Adrenal gland (tissue), 9 donors: ENCODE measurements at regions not wholly inside any gene's neighbourhood (a gene's known extent, or its start where the extent isn't known, plus 50 kb on each side); places are given as distances from the start of the nearest gene placed in this dataset.

Source experiments
- DNase-seq, 7 donors: peaks; one replicate each; pipeline ENCODE4 v3.0.0-alpha.2; 2019 to 2020
- H3K27ac ChIP-seq, 5 donors: fragments of 200-600 bp; sonication (generic) in 4 of 5; 1 replicate in 3 of 5; 2 replicates in 2 of 5; pipeline versions ENCODE4 v1.5.1 to v1.8.0; 2016 to 2020; ENCODE audit warnings: mild to moderate bottlenecking in 1 of 5
- H3K27me3 ChIP-seq: fragments of 200-600 bp; 2 replicates; pipeline ENCODE4 v1.8.0; 2021
- H3K36me3 ChIP-seq, 2 donors: fragments of 200-600 bp; replicated peaks in 1 of 2; 1 replicate in 1 of 2; 2 replicates in 1 of 2; pipeline versions ENCODE4 v1.5.1 to v1.8.0; 2018 to 2022
- H3K4me1 ChIP-seq, 2 donors: fragments of 200-600 bp; replicated peaks in 1 of 2; 1 replicate in 1 of 2; 2 replicates in 1 of 2; pipeline versions ENCODE4 v1.5.1 to v1.8.0; 2018 to 2021
- H3K4me3 ChIP-seq, 4 donors: fragments of 200-600 bp; sonication (generic) in 3 of 4; one replicate each; pipeline ENCODE4 v1.5.1; 2016 to 2018
- H3K9me3 ChIP-seq, 3 donors: fragments of 200-600 bp; sonication (generic) in 1 of 3; replicated peaks in 1 of 3; 1 replicate in 2 of 3; 2 replicates in 1 of 3; pipeline versions ENCODE4 v1.5.1 to v1.8.0; 2016 to 2021
- CTCF ChIP-seq, 6 experiments: fragments of 450-650 bp in 4 of 6; fragments of 200-600 bp in 2 of 6; sonication (generic) in 1 of 6; IDR thresholded peaks; 1 replicate in 5 of 6; 2 replicates in 1 of 6; pipeline versions ENCODE4 v1.5.1 to v1.8.0; 2016 to 2021; ENCODE audit warnings: antibody characterized with exemption in 6 of 6, mild to moderate bottlenecking in 2 of 6, moderate library complexity in 1 of 6
- POLR2A ChIP-seq, 2 donors: fragments of 450-650 bp; IDR thresholded peaks; one replicate each; pipeline ENCODE4 v1.6.1; 2017; ENCODE audit warnings: antibody characterized with exemption in 2 of 2, mild to moderate bottlenecking in 2 of 2, moderate library complexity in 1 of 2
- WGBS, 4 donors: extraction: QIAGEN DNeasy Blood & Tissue Kit in 2 of 4; methylation state at CpG; one replicate each; pipeline versions ENCODE4 v1.1.5 to v1.1.7; 2013 to 2017; 5-methylcytosine and 5-hydroxymethylcytosine counted together
- intact Hi-C, 2 donors: fragments of 100-400 bp; cut with DNase I; formaldehyde crosslinking; loops; one replicate each; pipeline versions ENCODE4 v1.14.1 to v1.15.0; 2022 to 2023
- donor health status: healthy with polysubstance abuse.
- donor health status: Bipolar disorder and iron deficiency.
- donor health status: DM: yes; HTN: yes; CAD: no.
- donor health status: DM: no; HTN: no; CAD: no.
- donor health status: DM: no; HTN: no; CAD: no.

- Histone ChIP-seq H3K27ac (no peak overlapping the region), H3K4me1 (no peaks in the 10 kb centered on the region), H3K36me3 (no peaks in the 10 kb centered on the region), H3K27me3 (peaks cover 18% of the 10 kb centered on the region), H3K4me3 (no peak overlapping the region), H3K9me3 (no peaks in the 10 kb centered on the region)
- intact Hi-C loops: no loop called here
- no peak for DNase-seq
- 68 to 75% (median 72%) methylated on average over 2 of the region's 2 CpGs for WGBS, 4 donors
- TF ChIP-seq CTCF (IDR thresholded peaks at IDR 0.05) (no peak), POLR2A (IDR thresholded peaks at IDR 0.05) (no peak)
Observed at GRCh38 chr3:10700821-10701220, 115.2 kb upstream of the SLC6A11 start.

GRCh38 chr3:10702961-10703740 lies 112.9 kb upstream of the SLC6A11 start:
- TF ChIP-seq CTCF (IDR thresholded peaks at IDR 0.05) (no peak), POLR2A (IDR thresholded peaks at IDR 0.05) (no peak)
- no peak overlapping the region for H3K4me3 ChIP-seq
- intact Hi-C loops: no loop called here
- peaks cover 38% of the 10 kb centered on the region for H3K27me3 ChIP-seq
- no peak overlapping the region for H3K27ac ChIP-seq
- no peaks in the 10 kb centered on the region for H3K9me3 ChIP-seq
- no peak for DNase-seq
- H3K4me1 ChIP-seq: no peaks in the 10 kb centered on the region
- no peaks in the 10 kb centered on the region for H3K36me3 ChIP-seq
- 31 to 47% (median 32%) methylated on average over 11 to 14 of the region's 14 CpGs for WGBS, 4 donors

GRCh38 chr3:10703875-10704274 lies 112.2 kb upstream of the SLC6A11 start:
- no peak for TF ChIP-seq POLR2A (IDR thresholded peaks at IDR 0.05)
- peak in 1 of 6 experiments; percentile 13 for TF ChIP-seq CTCF (IDR thresholded peaks at IDR 0.05)

GRCh38 chr3:10706156-10706739 lies 109.8 kb upstream of the SLC6A11 start:
- no peaks in the 10 kb centered on the region for H3K36me3 ChIP-seq
- intact Hi-C loops: no loop called here
- H3K27ac ChIP-seq: no peak overlapping the region
- H3K9me3 ChIP-seq: no peaks in the 10 kb centered on the region
- no peak for DNase-seq
- H3K27me3 ChIP-seq: peaks cover 49% of the 10 kb centered on the region
- no peak overlapping the region for H3K4me3 ChIP-seq
- TF ChIP-seq CTCF (IDR thresholded peaks at IDR 0.05): no peak
- no peak for TF ChIP-seq POLR2A (IDR thresholded peaks at IDR 0.05)
- H3K4me1 ChIP-seq: no peaks in the 10 kb centered on the region
- WGBS, 4 donors: 31 to 34% (median 33%) methylated on average over 3 to 5 of the region's 5 CpGs

More at GRCh38 chr3:10703875-10704274, 112.2 kb upstream of the SLC6A11 start:
- H3K4me3 ChIP-seq: no peak overlapping the region
- intact Hi-C loops: no loop called here
- no peak for DNase-seq
- peaks cover 45% of the 10 kb centered on the region for H3K27me3 ChIP-seq
- WGBS, 4 donors: 53 to 83% (median 61%) methylated on average over 5 of the region's 5 CpGs
- no peaks in the 10 kb centered on the region for H3K9me3 ChIP-seq
- H3K36me3 ChIP-seq: no peaks in the 10 kb centered on the region
- H3K27ac ChIP-seq: no peak overlapping the region
- H3K4me1 ChIP-seq: no peaks in the 10 kb centered on the region
